Activated CD4-positive, alpha-beta T cell treated with anti-CD3 and anti-CD28 coated beads for 48 hours (primary cell): ENCODE measurements at regions not wholly inside any gene's neighbourhood (a gene's known extent, or its start where the extent isn't known, plus 50 kb on each side); places are given as distances from the start of the nearest gene placed in this dataset.

Source experiments
- DNase-seq: peaks from one replicate; pipeline ENCODE4 v3.0.0-alpha.2; 2020

GRCh38 chrX:20418379-20419150 lies 151.9 kb upstream of the RPS6KA3 start:
- DNase-seq: peak; percentile 9

DNA sequence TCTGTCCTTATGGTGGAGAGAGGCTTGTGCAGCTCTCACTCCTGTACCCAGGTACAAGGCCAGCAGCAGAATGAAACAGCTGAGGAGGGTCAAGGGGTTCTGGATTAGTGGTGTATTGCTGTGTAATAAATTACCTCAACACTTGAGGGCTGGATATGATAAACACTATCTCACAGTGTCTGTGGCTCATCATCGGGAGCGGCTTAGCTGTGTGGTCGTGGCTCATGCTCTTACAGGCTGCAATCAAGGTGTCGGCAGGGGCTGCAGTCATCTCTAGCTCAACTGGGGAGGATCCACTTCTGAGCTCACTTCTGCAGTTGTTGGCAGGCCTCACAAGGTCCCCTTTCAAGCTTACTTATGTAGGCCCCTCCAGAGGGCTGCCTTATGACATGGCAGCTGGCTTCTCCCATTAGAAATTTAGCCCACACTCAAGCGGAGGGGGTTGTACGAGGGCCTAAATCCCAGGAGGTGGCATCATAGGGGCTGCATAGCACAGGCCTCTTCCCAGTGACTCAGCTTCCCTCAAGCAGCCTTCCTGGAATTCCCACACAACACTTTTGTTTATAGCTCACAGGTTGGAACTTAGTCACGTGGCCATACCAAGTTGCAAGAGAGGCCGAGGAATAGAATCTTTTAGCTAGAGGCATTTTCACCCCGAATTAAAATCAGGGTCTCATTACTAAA lies 148.2 kb upstream of the RPS6KA3 start:
- peak; percentile 26 for DNase-seq

DNA sequence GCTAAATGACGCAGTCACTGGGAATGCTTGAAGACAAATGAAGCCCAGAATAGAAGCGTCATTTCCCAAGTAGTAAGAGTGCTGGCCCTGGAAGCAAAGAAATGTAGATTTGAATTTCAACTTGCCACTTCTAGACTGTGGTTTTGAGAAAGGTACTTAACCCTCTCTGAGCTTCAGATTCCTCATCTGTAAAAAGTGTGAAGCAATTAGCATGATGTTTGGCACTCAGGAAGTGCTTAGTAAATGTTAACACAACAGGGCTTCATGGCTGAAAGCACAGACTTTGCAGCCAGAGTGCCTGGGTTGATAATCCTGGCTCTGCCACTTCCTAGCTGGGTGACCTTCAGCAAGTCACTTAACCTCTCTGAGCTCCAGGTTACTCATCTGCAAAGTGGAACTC lies 147.4 kb upstream of the RPS6KA3 start:
- no peak for DNase-seq

GRCh38 chrX:20412871-20413486 lies 146.3 kb upstream of the RPS6KA3 start:
- DNase-seq: peak; percentile 27

- no peak for DNase-seq
Observed at GRCh38 chrX:20410540-20410939, 143.8 kb upstream of the RPS6KA3 start.

DNA sequence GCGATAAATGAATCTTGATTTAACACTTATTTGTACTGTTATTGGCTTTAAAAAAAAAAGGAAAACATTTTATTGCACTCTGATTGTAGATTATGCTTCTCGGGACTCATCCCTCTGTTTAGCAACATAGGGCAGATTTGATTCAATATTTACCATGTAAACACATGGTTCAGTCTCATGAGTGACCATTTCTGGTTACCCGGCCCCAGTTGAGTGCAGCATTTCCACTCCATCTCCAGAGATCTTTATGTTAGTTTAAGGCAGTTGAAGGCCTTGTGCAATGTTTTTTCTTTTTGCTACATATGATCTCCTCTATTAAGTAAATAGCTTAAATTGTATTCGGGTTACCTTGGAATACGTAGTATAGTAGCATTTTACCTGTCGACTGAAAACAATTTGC lies 143.3 kb upstream of the RPS6KA3 start:
- DNase-seq: no peak

- DNase-seq: no peak
Observed at GRCh38 chrX:20402956-20403355, 136.2 kb upstream of the RPS6KA3 start.

DNA sequence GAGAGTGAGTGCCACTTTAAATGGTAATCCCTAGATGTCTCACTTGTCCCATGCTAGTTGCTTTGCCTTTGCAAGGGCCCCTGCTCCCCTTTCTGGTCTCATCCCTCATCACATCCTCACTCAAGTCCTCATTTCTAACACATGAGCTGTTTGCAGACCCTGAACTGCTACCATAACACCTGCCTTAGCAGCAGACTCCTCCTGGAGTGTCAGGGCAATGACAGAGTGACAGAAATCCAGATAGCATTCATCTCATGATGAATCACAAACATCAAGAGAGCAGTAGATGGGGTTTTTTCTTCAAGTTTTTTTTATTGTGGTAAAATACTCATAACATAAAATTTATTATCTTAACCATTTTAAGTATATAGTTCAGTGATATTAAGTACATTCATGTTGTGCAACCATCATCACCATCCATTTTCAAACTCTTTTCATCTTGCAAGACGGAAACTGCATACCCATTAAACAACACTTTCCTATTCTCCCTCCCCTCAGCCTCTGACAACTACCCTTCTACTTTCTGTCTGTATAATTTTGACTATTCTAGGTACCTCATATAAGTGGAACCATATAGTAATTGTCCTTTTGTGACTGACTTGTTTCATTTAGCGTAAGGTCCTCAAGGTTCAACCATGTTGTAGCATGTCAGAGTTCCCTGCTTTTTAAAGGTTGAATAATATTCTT lies 133.2 kb upstream of the RPS6KA3 start:
- DNase-seq: no peak

DNA sequence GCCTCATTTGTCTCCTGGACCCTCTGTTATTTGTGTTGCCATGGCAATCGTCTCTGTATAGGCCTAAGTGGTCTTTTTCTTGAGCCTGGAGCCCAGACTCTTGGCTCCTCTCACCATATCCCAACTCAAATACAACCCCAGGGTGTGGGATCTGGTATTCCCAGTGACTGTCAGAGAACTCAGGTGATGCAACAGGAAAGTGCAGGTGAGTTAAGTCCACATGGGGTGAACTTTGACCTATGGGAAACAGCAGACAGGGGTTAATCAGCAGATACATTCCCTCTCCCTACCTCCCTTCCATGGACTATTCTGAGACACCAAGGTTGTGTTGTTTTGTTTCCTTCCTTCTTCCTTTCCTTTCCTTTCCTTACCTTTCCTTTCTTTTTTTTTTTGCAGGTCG lies 130.9 kb upstream of the RPS6KA3 start:
- no peak for DNase-seq

GRCh38 chrX:20394451-20394850 lies 127.7 kb upstream of the RPS6KA3 start:
- no peak for DNase-seq

DNA sequence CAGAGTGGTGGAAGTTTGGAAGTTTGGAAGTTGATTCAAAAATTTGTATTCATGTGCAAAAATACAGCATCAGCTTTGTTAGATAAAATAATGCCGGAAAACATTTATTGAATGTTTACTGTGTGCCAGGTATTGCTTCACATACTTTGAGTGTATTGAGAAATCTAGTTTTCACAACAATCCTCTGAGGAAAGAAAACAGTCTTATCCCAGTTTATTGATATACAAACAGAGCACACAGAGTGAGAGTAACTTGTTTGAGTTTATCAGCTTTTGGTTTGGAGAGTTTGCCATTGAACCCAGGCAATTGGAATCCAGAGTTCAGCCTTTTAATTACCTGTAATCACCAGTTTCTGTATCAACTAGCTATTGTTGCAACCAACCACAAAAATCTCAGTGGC lies 127.2 kb upstream of the RPS6KA3 start:
- no peak for DNase-seq

- no peak for DNase-seq
Observed at GRCh38 chrX:20388594-20388993, 121.9 kb upstream of the RPS6KA3 start.

GRCh38 chrX:20383477-20383876 lies 116.8 kb upstream of the RPS6KA3 start:
- DNase-seq: no peak

GRCh38 chrX:20382518-20383297 lies 116.0 kb upstream of the RPS6KA3 start:
- DNase-seq: peak; percentile 40

DNA sequence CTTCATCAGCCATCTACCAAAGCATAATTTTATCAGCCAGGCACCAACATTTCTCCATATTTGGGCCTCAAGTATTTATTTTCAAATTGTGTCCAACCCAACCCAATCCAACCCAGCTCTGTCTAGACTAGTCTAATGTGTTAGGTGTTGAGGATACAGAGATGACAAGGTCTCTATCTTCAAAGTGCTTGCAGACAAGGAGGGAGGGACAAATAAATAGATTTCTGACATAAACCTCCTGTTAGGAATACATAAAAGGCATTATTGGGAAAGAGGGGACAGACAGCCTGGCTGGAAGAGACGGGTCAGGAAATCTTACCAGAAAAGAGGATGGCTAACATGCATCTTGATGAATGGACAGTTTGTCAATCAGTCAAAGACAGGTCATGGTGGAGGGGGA lies 115.4 kb upstream of the RPS6KA3 start:
- DNase-seq: no peak

DNA sequence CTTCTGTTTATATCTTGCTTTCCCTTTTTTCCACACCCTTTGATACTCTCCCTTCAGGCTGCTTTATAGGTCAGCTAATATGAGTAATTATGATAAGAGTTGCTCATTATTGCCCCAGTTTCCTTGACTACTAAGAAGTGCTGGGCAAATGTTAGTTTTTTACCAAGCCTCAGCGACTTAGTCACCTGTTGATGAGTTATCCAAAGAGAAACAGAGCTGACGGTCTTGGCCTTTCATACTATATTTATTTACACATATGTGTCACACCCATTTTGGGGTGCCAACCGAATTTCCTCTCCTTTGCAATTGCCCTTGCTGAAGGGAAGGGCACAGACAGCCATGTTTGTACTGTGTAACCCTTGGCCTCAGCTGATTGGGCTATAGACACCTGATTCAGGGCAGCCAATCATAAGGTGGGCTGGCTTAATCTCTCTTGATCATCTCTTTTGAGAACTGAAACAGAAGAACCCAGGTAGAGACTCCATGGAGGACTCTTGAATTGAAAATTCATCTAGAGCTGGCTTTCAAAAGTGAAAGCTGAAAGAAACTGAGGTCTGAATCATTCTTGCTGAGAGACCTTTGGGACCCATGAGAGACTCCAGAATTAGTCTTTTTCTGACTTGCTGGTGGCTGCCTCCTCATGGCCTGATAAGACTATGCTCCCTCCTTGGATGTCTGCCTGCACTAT lies 111.7 kb upstream of the RPS6KA3 start:
- peak; percentile 58 for DNase-seq

GRCh38 chrX:20374900-20375438 lies 108.3 kb upstream of the RPS6KA3 start:
- DNase-seq: no peak

GRCh38 chrX:20374450-20374849 lies 107.7 kb upstream of the RPS6KA3 start:
- no peak for DNase-seq

DNA sequence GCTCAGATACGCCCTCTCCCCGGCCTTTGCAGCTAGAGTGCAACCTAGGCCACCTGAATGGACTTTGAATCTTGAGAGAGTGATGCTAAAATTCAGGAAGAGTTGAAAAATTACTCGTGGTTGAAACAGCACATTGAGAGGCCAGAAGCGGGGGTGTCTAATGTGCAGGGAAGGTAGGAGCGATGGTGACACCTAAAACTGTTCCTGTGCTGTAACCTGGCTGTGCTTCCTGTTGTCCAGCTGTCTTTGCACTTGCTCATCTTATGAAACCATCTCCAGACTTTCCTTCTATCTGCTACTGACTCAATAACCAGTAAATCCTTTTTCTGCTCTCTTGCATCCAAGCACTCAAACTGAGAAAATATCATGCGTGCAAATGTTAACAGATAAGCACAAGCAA lies 106.4 kb upstream of the RPS6KA3 start:
- DNase-seq: no peak

DNA sequence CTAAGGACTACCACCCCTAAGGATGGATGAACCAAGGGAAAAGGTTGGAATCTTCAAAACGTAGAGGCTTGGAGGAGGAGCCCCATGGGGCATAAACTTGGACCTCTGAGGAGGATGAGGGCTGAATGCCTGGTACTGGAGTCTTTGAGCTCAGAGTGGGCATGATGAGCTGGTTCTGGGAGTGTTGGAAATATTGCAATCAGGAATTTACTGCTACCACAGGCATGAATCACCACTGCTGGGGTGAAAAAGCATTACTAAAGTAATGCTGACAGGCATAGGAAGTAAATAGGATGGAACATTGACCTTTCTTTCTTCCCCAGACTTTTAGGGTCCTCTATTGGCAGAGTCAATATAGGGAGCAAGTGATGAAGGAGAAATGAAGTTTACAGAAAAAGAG lies 105.8 kb upstream of the RPS6KA3 start:
- DNase-seq: no peak

DNA sequence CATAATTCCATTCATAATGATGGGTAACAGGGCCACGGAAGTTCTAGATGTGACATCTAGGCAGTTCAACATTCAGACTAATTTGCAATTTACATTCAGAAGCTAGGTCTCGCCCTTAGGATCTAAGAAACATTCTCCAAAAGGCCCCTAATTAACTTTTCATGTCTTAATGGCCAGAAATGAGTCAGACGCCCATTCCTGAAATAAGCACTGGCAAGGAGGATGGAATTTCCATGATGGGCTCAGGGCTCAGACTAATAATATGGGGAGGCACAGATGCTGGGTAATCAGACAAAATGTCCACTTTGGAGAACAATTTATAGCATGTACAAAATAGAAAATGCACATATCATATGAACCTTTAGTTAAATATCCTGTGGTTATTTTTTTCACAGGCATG lies 102.8 kb upstream of the RPS6KA3 start:
- no peak for DNase-seq

GRCh38 chrX:20364238-20364637 lies 97.5 kb upstream of the RPS6KA3 start:
- DNase-seq: no peak
